ENCODE measurements at regions not wholly inside any gene's neighbourhood (a gene's known extent, or its start where the extent isn't known, plus 50 kb on each side); places are given as distances from the start of the nearest gene placed in this dataset.

DNA sequence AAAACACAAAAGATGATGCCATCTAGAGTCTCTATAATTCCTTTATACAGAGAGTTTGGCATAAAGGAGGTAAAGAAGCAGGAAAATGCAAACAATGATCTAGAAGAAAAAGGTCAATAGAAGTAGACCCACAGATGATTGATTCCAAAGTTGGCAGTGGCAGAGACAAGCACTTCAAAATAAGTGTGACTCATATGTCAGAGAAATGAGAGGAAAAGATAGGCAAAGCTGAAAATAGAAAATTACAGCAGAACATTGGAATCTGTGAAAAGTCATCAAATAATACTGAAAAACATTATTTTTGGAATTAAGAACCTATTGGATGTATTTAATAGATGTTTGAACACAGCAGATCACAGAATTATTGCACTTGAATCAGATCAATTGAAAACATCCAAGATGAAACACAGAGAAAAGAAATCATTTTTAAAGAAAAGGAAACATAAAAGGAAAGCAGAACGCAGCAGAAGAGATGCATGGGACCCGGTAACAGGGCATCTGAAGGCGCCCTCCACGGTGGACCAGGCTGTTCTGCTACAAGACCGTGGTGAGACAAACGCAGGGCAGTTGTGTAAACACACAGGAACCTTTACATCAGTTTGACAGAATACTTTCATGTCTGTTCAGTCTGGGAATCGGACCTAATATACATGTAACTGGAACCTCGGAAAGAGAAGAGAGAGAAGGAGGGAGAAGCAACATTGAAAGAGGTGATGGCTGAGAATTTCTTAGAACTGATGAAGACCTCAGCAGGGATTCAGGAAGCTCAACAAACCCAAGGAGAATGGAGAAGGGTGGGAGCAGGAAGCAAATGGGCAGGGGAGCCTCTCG lies 74.6 kb upstream of the GPC1 start:
- no peak for DNase-seq (ENCODE audit: low read depth)

DNA sequence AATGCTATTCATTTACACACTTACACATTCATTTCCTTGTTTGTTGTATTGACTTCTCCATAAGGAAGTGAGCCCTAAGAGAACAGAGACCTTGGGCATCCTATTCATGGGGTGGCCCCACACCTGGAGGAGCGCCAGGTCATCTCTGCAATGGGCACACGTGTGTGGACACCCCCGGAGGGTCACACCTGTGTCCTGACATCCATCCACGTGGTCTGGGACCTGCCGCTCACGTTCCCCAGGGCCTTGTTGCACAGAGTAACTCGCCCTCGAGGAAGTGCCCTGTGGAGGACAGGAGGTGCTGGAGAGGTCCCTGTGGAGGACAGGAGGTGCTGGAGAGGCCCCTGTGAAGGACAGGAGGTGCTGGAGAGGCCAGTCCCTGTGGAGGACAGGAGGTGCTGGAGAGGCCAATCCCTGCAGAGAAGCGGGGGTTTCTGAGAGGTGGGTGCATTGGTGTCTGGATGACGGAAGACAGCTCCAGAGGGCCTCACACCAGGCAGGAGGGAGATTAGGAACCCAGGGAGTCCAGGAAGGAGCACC lies 73.2 kb upstream of the GPC1 start:
- DNase-seq (ENCODE audit: low read depth), result no peak

DNA sequence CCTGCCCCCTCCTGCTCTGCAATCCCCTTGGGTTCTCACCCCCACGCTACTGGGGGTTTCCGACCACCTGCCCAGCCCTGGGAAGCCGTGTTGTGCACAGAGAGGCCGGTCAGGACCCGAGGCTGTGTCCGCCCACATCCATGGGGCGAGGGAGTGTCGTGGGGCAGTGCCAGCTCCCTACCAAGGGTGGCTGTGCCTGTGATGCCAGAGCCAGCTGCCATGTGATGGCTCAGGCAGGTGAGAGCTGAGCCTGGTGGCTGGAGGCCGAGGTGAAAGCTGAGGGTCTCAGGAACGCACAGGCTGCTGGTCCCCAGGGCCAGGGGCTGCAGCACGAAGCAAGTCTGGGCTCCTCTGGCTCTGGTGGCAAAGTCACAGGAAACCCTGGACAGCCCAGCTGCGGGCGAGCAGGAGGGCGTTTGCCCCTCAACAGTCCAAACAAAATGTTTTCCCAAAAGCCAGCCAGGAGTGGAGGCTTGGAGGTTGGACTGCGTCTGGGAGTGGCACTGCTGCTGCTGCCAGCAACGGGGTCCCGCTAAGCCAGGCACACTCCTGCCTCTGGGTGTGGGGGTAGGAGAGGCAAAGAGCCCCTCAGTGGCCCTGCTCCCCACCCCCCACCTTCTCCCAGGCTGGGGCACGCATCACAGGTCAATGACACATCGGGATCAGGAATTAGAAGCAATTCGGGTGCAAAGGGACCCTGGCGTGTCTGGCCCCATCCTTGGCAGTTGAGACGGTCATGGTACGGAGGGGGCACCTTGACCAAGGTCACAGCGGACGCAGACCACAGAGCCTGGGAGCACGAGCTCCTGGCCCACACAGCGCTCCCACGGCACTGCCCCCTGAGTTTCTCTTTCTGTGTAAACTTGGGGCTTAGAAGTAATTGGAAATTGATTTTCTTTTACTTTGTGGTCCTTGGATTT lies 72.4 kb upstream of the GPC1 start:
- DNase-seq (ENCODE audit: low read depth), result no peak

DNA sequence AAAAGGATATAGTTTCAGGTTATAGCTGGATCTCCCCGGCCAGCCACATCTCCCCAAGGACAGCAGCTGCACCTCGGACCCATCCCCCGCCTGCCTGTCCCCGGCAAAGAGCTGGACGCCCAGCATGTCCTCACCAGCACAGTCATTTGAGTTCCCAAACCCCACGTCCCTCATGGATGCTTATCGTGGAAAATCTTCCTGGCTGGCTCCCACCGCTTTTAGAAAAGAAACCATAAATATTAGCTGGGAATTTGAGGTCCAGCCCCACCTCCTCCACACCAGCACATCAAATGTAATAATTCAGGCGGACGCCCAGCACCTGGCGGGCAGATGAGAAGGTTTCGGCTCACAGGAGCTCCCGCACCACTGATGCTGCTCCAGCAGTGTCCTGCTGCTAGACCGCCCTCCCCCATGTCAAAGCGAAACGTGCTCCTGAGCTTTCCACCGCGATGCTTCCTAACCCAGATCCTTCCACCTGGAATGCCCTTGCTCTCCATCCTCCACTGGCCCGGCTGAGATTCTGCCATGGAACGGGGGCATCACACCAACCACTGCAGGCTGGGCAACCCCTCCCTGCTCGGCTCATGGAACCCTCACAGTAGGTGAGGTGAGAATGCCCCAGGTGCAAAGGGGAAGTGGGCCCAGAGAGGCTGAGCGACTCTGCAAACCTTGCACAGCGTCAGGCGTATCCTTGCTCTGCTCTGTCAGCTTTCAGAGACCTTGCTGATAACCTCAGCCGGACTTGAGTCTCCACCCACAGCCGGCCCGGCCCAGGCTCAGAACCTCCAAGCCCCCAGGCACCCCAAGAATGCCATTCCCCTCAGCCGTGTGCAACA lies 71.5 kb upstream of the GPC1 start:
- no peak for DNase-seq (ENCODE audit: low read depth)

DNA sequence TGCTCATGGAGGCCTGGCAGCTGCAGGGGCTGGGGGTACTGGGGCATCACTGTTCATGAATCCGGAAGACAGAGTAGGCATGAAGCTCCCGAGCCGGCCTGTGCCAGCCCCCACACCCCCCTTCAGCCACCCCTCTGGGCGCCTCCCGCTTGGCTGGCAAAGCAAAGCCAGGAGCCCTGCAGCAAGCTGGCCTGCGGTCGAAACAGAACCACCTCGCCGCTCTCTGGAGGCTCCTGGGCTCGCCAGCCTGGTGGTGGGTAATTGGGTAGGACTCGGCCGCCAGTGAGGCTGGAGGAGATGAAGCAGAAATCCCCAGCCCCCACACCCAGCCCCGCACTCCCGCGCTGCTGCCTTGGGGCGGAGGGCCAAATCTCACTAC lies 70.9 kb upstream of the GPC1 start:
- no peak for DNase-seq (ENCODE audit: low read depth)

DNA sequence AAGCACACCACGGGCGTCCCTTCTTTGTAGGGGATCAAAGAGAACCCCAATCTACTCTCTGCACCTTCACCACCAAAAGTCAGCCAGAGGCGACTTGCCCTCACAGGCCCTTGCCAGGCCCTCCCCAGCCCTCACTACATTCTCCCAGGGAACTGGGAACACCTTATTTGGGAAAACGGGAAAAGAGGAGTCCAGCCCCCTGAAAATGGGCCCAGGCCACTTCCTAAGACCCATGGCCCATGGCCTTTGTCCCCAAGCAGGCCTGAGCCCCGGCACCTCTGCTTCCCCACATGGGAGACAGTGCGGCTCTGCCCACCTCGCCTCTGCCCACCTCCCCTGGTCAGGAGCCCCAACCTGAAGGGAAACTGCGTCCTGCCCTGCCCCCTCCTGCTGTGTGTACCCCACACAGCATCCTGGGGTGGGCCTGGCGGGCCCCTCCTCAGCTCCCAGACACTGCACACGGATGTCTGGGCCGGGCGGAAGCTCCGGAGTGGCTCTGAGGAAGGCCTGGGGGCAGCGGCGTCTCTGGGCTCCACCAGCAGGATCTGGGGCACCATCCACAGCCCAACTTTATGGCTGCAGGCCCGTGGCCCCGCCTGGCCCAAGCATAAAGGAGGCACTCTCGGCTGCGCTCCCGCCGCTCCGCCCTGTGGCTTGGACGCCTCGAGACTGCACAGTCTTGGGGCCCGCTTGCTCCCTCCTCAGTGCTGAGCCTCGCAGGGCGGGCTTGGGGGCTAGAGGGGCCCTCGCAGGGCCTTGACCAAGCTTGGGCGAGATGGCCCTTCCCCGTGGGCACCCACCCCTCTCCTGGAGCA lies 70.3 kb upstream of the GPC1 start:
- DNase-seq (ENCODE audit: low read depth), result no peak

DNA sequence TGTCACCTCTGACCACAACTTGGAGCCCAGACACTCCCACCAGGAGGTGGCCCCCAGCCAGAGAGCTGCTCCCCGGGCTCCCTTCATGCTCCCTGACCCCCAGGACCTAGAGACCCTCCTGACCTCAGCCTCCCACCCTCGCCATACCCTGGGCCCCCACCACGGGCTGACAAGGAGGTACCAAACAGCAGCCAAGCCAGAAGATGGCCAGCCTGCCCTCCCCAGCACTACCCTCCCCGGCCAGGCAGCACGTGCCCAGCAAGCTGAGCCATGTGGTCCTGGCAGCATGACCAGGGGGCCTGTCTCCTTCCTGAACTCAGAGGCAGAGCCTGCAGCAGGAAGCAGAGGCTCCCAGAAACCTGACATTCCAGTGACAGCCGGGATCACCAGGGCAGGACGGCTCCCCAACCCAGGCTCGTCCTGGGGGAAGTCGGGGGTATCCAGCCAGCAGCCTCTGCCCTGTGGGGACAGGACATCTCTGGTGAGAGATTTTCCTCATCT lies 69.4 kb upstream of the GPC1 start:
- no peak for DNase-seq (ENCODE audit: low read depth)

DNA sequence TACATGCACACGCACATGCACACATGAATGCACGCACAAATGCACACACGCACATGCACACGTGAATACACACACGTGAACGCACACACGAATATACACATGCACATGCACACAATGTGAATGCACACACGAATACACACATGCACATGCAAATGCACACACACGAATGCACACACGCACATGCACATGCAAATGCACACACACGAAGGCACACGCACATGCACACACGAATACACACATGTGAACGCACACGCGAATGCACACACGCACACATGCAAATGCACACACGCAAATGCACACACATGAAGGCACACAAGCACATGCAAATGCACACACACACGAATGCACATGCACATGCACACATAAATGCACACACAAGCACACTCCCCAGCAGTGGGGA lies 68.6 kb upstream of the GPC1 start:
- DNase-seq (ENCODE audit: low read depth), result no peak

DNA sequence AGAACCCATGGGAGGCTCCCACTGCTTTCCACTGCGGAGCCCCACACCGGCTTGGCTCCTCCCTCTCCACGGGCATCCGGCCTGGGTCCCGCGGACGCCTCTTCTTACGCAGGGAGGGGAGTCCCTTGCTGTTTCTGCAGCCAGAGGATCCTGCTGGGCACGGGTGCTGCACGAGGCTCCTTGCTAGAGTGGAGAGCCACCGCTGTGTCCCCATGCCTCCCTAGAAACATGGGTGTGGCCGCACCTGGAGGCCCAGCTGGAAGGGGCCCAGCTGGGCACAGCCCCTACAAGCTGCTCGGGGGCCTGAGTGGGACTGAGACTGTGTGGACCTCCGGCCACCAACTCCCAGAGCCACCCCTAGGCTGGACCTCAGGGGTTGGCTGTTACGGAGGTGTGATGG lies 67.7 kb upstream of the GPC1 start:
- DNase-seq (ENCODE audit: low read depth), result no peak

DNA sequence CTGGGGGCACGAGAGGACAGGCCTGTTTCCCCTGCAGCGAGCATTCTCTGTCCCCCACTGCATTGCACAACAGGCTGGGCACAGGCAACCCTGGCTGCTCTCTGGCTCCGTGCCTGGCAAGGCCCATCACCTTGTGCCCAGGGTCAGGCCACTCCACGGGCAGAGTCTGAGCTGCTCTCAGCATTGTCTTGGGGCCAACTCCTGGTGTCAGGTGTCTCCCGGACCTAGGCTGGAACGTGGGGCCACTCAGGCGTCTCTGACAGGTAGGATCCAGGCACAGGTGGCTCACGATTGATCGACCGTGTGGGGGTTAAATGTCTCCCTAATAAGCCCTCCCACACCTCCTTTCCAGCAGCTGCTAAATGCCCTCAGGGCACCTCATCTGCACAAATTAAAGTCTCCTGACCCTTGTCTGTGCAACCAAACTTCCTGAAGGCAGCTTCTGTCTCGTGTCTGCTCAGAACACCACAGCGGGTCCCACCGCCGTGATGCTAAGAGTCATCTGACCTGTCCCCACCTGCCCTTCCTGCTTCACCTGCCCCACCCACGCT lies 66.6 kb upstream of the GPC1 start:
- DNase-seq (ENCODE audit: low read depth), result no peak

DNA sequence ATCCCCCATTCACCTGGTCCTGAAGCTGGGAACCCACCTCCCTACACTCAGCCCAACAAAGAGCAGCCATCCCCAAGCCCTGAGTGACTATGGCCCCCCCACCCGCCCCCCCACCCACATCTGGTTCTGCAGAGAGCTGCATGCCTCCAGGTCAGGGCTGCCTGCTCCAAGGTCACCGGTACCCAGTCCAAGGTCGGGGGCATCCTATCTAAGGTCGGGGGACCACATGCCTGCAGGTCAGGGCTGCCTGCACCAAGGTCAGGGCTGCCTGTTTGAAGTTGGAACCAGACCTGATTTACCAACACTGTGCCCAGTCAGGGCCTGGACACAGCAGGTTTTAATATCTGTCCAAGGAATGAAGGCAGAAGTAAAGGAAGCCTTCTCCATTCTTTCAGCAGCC lies 66.1 kb upstream of the GPC1 start:
- no peak for DNase-seq (ENCODE audit: low read depth)

DNA sequence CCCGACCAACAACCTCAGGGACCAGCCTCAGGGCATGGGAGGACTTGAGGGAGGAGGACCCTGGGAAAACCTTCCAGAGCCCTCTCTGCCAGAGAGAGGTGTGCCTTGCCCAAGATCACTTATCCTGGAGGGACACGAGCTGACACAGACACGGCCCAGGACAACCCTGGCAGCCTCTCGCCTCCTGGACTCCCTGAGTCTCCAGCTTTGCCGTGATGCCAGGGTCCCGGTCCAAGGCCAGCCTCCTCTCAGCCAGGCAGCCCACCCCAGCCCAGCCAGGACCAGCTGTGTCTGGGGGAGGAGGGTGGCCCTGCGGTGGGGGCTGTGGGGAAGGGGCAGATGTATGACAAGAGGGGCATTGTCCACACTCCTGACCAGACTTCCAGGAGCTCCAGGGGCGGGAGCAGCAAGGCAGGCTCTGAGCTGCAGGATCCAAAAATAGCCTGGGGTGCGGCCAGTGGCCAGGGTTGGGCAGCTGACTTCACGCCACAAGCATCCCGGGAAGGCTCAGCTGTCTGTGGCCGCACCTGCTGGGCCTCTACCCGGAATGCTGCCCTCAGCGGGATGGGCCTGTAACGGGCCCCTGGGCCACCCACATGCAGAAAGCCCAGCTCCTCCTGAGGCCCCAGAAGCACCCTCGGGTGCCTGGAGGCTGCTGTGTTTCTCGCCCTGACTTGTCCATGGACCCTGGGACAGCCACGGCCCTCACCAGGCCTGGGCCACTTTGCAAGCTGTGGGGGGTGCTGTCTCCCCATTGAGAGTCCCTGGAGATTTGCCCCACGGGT lies 65.5 kb upstream of the GPC1 start:
- DNase-seq (ENCODE audit: low read depth), result no peak

DNA sequence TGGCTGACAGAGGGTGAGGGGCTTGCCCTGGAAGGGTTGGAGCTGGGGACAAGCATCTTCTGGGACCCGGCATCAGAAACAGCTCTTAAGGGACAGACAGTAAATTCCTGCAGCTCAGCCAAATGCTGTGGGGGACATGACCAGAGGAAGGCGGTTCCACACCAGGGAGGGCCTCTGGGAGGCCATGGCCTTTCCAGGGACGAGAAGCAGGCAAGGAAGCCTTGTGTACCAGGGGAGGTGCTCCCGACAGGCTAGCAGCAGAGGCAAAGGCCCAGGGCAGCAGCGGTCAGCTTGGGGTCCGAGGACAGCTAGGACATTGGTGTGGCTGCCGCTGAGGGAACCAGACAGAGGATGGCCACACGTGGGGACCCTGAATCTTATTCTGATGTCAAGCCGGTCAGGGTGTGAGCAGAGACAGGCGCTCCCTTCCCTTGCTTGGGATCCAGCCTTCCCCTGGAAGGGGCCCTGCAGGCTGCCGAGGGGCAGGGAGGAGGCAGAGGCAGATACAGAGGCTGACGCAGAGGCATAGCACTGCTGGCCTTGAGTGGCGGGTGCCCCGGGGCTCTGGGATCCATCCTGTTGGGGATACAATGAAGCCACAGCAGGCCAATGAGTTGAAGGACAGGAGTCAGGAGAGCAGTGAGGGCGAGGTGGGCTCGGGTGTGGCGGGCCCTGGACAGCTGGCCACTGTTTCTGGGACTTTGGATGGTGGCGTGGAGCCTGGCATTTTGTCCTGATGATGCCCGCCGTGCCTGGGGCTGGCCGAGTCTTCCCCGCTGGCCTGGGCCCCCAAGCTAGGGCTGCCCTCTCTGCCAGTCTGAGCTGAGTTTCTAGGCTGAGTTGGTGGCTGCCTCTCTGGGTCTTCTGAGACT lies 64.1 kb upstream of the GPC1 start:
- DNase-seq (ENCODE audit: low read depth), result no peak

DNA sequence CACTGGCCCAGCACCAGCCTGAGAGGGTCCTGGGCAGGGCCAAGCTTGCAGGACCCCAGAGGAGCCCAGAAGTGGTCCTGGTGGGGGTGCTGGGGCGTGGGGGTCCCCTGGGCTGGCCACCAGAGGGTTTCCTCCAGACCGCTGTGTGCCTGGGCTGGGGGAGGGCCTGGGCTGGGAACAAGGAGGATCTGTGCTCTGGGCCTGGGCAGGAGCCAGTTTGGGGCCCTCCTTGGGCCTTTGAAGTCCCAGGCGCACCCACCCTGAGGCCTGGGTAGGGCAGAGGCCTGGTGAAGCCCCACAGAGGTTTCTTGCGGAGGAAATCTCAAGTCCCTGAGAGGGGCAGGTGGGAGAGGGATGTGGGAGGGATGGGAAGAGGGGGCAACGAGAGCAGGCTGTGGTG lies 63.4 kb upstream of the GPC1 start:
- DNase-seq (ENCODE audit: low read depth), result no peak

DNA sequence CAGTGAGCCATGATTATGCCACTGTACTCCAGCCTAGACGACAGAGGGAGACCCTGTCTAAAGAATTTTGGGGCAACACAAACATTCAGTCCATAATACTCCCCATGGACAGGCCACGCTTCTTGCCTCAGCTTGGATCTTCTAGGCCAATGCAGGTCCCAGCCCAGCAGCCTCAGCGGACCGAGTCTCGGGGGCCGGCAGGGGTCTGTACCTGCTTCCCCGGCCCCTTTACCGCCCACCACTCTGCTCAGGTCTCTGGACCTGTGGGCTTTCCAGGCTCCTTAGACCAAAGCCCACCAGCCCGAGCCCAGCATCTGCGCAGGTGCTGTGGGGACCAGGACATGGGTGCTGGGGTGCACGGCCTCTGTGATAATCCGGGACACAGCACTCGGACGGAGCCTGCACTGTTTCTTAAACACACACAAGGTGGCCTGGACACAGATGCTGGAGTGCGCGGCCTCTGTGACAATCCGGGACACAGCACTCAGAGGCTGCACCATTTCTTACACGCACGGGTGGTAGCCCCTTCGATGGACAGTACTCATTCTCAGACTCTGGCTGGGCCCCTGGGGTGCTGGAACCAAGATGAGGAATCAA lies 62.1 kb upstream of the GPC1 start:
- DNase-seq (ENCODE audit: low read depth), result no peak

DNA sequence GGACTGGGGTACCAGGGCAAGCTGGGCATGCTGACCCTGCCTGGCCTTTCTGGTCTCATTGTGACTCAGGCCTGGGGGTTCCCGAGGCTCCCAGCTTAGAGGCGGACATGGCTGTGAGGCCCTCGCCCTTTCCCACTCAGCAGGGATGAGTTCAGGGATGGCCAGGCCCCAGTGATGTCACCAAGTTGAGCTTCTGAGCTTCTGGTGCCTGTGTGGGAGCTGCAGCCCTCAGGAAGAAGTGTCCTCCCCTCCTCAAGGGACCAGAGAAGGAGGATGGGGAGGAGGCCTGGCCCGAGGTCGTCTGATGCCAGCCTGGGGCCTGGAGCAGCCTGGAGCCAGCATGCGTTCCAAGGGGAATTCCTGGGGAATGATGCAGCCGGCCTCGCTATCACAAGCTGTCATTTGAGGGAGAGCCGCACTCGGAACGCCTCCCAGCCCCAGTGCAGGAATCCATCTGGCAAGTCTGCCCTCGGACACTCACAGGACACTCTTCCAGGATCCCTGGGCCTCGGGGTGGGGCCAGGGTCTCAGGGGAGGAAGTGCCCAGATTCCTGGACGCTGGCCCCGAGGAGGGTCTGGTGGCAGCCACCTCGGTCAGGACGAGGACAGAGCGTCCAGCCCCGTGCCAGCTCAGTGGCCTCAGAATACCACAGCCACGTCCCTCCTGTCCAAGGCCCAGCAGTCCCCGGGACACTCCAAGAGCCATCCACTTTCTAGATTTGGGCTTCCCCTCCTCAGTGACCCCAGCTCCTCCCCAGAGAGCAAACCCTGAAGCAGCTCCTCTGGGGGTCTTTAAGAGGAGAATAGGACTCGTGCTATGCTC lies 61.2 kb upstream of the GPC1 start:
- DNase-seq (ENCODE audit: low read depth), result no peak

DNA sequence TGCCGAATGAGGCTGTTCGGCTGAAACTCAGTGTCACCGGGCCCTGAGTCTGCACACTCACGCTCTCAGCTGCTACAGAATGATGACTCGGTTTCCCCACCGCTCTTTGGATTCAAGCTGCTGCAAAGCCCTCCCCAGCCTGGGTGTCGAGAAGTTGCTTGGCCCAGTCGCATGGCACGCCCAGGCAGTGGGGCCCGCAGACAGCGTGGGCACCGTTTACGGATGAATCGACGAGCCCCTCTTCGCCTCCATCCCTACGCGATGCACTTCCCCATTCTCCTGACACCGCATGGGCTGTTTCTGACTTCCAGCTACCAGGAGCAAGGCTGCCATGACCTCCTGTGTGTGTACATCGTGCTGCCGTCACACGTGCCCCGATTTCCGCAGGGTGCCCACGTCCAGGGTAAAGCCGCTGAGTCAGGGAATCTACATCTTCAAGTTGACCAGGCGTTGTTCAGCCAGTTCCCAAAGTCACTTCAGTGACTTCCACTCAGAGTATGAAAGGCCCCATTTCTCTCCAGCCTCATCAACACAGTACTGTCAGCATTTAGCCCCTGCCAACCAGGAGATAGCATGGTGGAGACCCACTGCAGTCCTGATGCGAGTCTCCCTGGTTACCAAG lies 60.3 kb upstream of the GPC1 start:
- no peak for DNase-seq (ENCODE audit: low read depth)

Data from activated T-cell treated with anti-CD3 and anti-CD28 coated beads for 1 hour (primary cell).